ENCODE measurements at regions not wholly inside any gene's neighbourhood (a gene's known extent, or its start where the extent isn't known, plus 50 kb on each side); places are given as distances from the start of the nearest gene placed in this dataset.

GRCh38 chr22:22396741-22397291, 111.7 kb downstream of the ZNF280B start:
- DNase-seq (ENCODE audit: low read depth): no peak

GRCh38 chr22:22397292-22397870, 111.2 kb downstream of the ZNF280B start:
- no peak for DNase-seq (ENCODE audit: low read depth)

GRCh38 chr22:22397875-22398524, 110.5 kb downstream of the ZNF280B start:
- no peak for DNase-seq (ENCODE audit: low read depth)

- no peak for DNase-seq (ENCODE audit: low read depth)
Observed at GRCh38 chr22:22398530-22399327, 109.8 kb downstream of the ZNF280B start.

GRCh38 chr22:22400099-22400498, 108.4 kb downstream of the ZNF280B start:
- no peak for DNase-seq (ENCODE audit: low read depth)

GRCh38 chr22:22400964-22401363, 107.6 kb downstream of the ZNF280B start:
- DNase-seq (ENCODE audit: low read depth): no peak

GRCh38 chr22:22401381-22401780, 107.2 kb downstream of the ZNF280B start:
- no peak for DNase-seq (ENCODE audit: low read depth)

- DNase-seq (ENCODE audit: low read depth): no peak
Observed at GRCh38 chr22:22403306-22403705, 105.2 kb downstream of the ZNF280B start.

- no peak for DNase-seq (ENCODE audit: low read depth)
Observed at GRCh38 chr22:22403771-22404170, 104.8 kb downstream of the ZNF280B start.

- no peak for DNase-seq (ENCODE audit: low read depth)
Observed at GRCh38 chr22:22404598-22405284, 103.8 kb downstream of the ZNF280B start.

GRCh38 chr22:22406445-22407027, 102.0 kb downstream of the ZNF280B start:
- DNase-seq (ENCODE audit: low read depth): no peak

- DNase-seq (ENCODE audit: low read depth): no peak
Observed at GRCh38 chr22:22407061-22407460, 101.5 kb downstream of the ZNF280B start.

GRCh38 chr22:22408269-22408668, 100.3 kb downstream of the ZNF280B start:
- DNase-seq (ENCODE audit: low read depth): no peak

GRCh38 chr22:22408731-22409696, 99.5 kb downstream of the ZNF280B start:
- no peak for DNase-seq (ENCODE audit: low read depth)

- DNase-seq (ENCODE audit: low read depth): no peak
Observed at GRCh38 chr22:22410121-22410520, 98.4 kb downstream of the ZNF280B start.

- DNase-seq (ENCODE audit: low read depth): no peak
Observed at GRCh38 chr22:22410677-22411076, 97.9 kb downstream of the ZNF280B start.

- DNase-seq (ENCODE audit: low read depth): no peak
Observed at GRCh38 chr22:22414266-22414665, 94.3 kb downstream of the ZNF280B start.

GRCh38 chr22:22417495-22418162, 90.9 kb downstream of the ZNF280B start:
- no peak for DNase-seq (ENCODE audit: low read depth)

- no peak for DNase-seq (ENCODE audit: low read depth)
Observed at GRCh38 chr22:22418163-22418549, 90.4 kb downstream of the ZNF280B start.

GRCh38 chr22:22418957-22419356, 89.6 kb downstream of the ZNF280B start:
- DNase-seq (ENCODE audit: low read depth): no peak

All from activated T-cell treated with anti-CD3 and anti-CD28 coated beads for 24 hours (primary cell).